ENCODE measurements at regions not wholly inside any gene's neighbourhood (a gene's known extent, or its start where the extent isn't known, plus 50 kb on each side); places are given as distances from the start of the nearest gene placed in this dataset.

GRCh38 chr6:140078561-140079125, 704.2 kb upstream of the CITED2 start:
- TF ChIP-seq CTCF (IDR thresholded peaks at IDR 0.05; ENCODE audit: poor library complexity, severe bottlenecking) (no peak), REST (IDR thresholded peaks at IDR 0.05; ENCODE audit: borderline replicate concordance) (no peak)

Measured in neural cell (in vitro differentiated cells).